Esophagus mucosa (tissue), 1 donor: ENCODE measurements at regions not wholly inside any gene's neighbourhood (a gene's known extent, or its start where the extent isn't known, plus 50 kb on each side); places are given as distances from the start of the nearest gene placed in this dataset.

Source experiments
- ATAC-seq: fragments of 200-7000 bp; cut with Tn5 transposase; one replicate; pipeline ENCODE4 v1.9.1; 2020
- donor health status: DM: yes; HTN: yes; CAD: no.

GRCh38 chr15:87133704-87134103 is 1054.0 kb downstream of the AGBL1 start:
- no peak for ATAC-seq

GRCh38 chr15:87131067-87131466 is 1051.4 kb downstream of the AGBL1 start:
- no peak for ATAC-seq

- no peak for ATAC-seq
Measured at GRCh38 chr15:87129916-87130315, 1050.2 kb downstream of the AGBL1 start.

GRCh38 chr15:87123676-87124382 is 1044.2 kb downstream of the AGBL1 start:
- ATAC-seq: no peak

- ATAC-seq: no peak
Measured at GRCh38 chr15:87121336-87121735, 1041.7 kb downstream of the AGBL1 start.

GRCh38 chr15:87120555-87120954 is 1040.9 kb downstream of the AGBL1 start:
- ATAC-seq: no peak

- ATAC-seq: no peak
Measured at GRCh38 chr15:87118846-87119245, 1039.2 kb downstream of the AGBL1 start.

- ATAC-seq: no peak
Measured at GRCh38 chr15:87118435-87118834, 1038.8 kb downstream of the AGBL1 start.

- ATAC-seq: no peak
Measured at GRCh38 chr15:87115795-87116194, 1036.1 kb downstream of the AGBL1 start.

GRCh38 chr15:87099916-87100315 is 1020.2 kb downstream of the AGBL1 start:
- no peak for ATAC-seq

GRCh38 chr15:87089551-87089950 is 1009.9 kb downstream of the AGBL1 start:
- ATAC-seq: peak; percentile 85

- no peak for ATAC-seq
Measured at GRCh38 chr15:87083201-87083600, 1003.5 kb downstream of the AGBL1 start.

- ATAC-seq: no peak
Measured at GRCh38 chr15:87082581-87082980, 1002.9 kb downstream of the AGBL1 start.

GRCh38 chr15:87080547-87080946 is 1000.9 kb downstream of the AGBL1 start:
- ATAC-seq: no peak
